Vagina (tissue), 2 donors: ENCODE measurements at regions not wholly inside any gene's neighbourhood (a gene's known extent, or its start where the extent isn't known, plus 50 kb on each side); places are given as distances from the start of the nearest gene placed in this dataset.

ENCODE experiments used
- DNase-seq, 2 donors: peaks; one replicate each; pipeline ENCODE4 v3.0.0-alpha.2; 2017; ENCODE audit errors: extremely low spot score in 2 of 2
- H3K27ac ChIP-seq: fragments of 200-600 bp; sonication (generic); one replicate; pipeline ENCODE4 v1.5.1; 2019
- H3K27me3 ChIP-seq: fragments of 200-600 bp; sonication (generic); one replicate; pipeline ENCODE4 v1.5.1; 2019
- H3K36me3 ChIP-seq, 2 donors: fragments of 200-600 bp; sonication (generic); one replicate each; pipeline ENCODE4 v1.5.1; 2017 to 2019
- H3K4me1 ChIP-seq: fragments of 200-600 bp; sonication (generic); one replicate; pipeline ENCODE4 v1.5.1; 2019
- H3K4me3 ChIP-seq, 2 donors: fragments of 200-600 bp; sonication (generic); 1 replicate in 1 of 2; 2 replicates in 1 of 2; pipeline ENCODE4 v1.5.1; 2016 to 2019
- H3K9me3 ChIP-seq: fragments of 200-600 bp; sonication (generic); one replicate; pipeline ENCODE4 v1.5.1; 2019
- POLR2A ChIP-seq, 2 donors: fragments of 450-650 bp; IDR thresholded peaks; one replicate each; pipeline ENCODE4 v1.6.1; 2017; ENCODE audit warnings: antibody characterized with exemption in 2 of 2, mild to moderate bottlenecking in 2 of 2, moderate library complexity in 2 of 2
- POLR2AphosphoS5 ChIP-seq, 2 donors: sonication (generic); formaldehyde crosslinking; IDR thresholded peaks; one replicate each; pipeline ENCODE4 v1.9.0; 2017; ENCODE audit warnings: antibody characterized with exemption in 2 of 2, mild to moderate bottlenecking in 2 of 2, low read depth in 1 of 2; ENCODE audit not compliant: insufficient read depth in 1 of 2
- intact Hi-C: fragments of 100-400 bp; cut with DNase I; formaldehyde crosslinking; loops from one replicate; pipeline ENCODE4 v1.15.1; 2023
- TF ChIP-seq, protein P1 (sequence below), 3 experiments: fragments of 450-650 bp in 2 of 3; fragments of 200-600 bp in 1 of 3; sonication (generic) in 1 of 3; IDR thresholded peaks; one replicate each; pipeline ENCODE4 v1.5.1; 2017 to 2019; ENCODE audit warnings: antibody characterized with exemption in 3 of 3, mild to moderate bottlenecking in 2 of 3, moderate library complexity in 2 of 3

GRCh38 chr13:111020021-111020420 lies 95.1 kb upstream of the ARHGEF7 start:
- intact Hi-C loops: no loop called here
- TF ChIP-seq POLR2A (IDR thresholded peaks at IDR 0.05) (no peak), POLR2AphosphoS5 (IDR thresholded peaks at IDR 0.05; ENCODE audit: insufficient read depth in 1 of 2, low read depth in 1 of 2) (no peak)
- TF ChIP-seq, protein P1, sequence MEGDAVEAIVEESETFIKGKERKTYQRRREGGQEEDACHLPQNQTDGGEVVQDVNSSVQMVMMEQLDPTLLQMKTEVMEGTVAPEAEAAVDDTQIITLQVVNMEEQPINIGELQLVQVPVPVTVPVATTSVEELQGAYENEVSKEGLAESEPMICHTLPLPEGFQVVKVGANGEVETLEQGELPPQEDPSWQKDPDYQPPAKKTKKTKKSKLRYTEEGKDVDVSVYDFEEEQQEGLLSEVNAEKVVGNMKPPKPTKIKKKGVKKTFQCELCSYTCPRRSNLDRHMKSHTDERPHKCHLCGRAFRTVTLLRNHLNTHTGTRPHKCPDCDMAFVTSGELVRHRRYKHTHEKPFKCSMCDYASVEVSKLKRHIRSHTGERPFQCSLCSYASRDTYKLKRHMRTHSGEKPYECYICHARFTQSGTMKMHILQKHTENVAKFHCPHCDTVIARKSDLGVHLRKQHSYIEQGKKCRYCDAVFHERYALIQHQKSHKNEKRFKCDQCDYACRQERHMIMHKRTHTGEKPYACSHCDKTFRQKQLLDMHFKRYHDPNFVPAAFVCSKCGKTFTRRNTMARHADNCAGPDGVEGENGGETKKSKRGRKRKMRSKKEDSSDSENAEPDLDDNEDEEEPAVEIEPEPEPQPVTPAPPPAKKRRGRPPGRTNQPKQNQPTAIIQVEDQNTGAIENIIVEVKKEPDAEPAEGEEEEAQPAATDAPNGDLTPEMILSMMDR (IDR thresholded peaks at IDR 0.05): no peak
- H3K9me3 ChIP-seq: peaks cover 8% of the 10 kb centered on the region
- no peak for DNase-seq
- no peak overlapping the region for H3K4me3 ChIP-seq
- H3K27me3 ChIP-seq: no peaks in the 10 kb centered on the region
- H3K36me3 ChIP-seq: no peaks in the 10 kb centered on the region
- no peaks in the 10 kb centered on the region for H3K4me1 ChIP-seq
- no peak overlapping the region for H3K27ac ChIP-seq

- Histone ChIP-seq H3K36me3 (no peaks in the 10 kb centered on the region), H3K27ac (no peak overlapping the region), H3K27me3 (no peaks in the 10 kb centered on the region), H3K4me3 (no peak overlapping the region), H3K4me1 (no peaks in the 10 kb centered on the region), H3K9me3 (peaks cover 8% of the 10 kb centered on the region)
- TF ChIP-seq POLR2A (IDR thresholded peaks at IDR 0.05) (no peak), POLR2AphosphoS5 (IDR thresholded peaks at IDR 0.05; ENCODE audit: insufficient read depth in 1 of 2, low read depth in 1 of 2) (no peak)
- TF ChIP-seq, protein P1 (IDR thresholded peaks at IDR 0.05): no peak
- intact Hi-C loops: no loop called here
- no peak for DNase-seq
Measured at GRCh38 chr13:111017755-111018459, 97.2 kb upstream of the ARHGEF7 start.

DNA sequence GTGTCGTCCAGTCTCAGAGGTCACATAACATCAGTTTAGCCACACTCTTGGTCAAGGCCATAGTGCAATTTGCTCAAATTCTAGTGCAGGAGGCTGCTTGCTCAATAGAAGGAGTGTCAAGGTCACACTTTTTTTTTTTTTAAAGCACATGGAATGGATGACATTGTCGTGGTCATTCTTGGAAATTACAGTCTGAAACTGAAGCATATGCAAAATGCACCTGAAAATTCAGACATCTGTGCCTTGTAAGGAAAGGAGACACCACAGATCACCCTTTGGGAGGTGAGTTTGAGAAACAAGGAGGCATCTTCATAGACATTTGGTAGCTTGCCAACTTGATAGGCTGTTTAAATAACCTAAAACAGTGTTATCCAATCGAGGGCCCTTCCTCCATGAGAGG lies 98.3 kb upstream of the ANKRD10 start:
- H3K27me3 ChIP-seq: no peaks in the 10 kb centered on the region
- H3K27ac ChIP-seq: no peak overlapping the region
- no peak for DNase-seq
- no peaks in the 10 kb centered on the region for H3K9me3 ChIP-seq
- intact Hi-C loops: loop anchor here (5.0 kb wide), 1 partner anchor 531 kb away; no protein-coding TSS in a partner anchor
- no peaks in the 10 kb centered on the region for H3K4me1 ChIP-seq
- H3K36me3 ChIP-seq: no peaks in the 10 kb centered on the region
- H3K4me3 ChIP-seq: no peak overlapping the region
- TF ChIP-seq POLR2AphosphoS5 (IDR thresholded peaks at IDR 0.05; ENCODE audit: insufficient read depth in 1 of 2, low read depth in 1 of 2): no peak
- TF ChIP-seq, protein P1 (IDR thresholded peaks at IDR 0.05): no peak

DNA sequence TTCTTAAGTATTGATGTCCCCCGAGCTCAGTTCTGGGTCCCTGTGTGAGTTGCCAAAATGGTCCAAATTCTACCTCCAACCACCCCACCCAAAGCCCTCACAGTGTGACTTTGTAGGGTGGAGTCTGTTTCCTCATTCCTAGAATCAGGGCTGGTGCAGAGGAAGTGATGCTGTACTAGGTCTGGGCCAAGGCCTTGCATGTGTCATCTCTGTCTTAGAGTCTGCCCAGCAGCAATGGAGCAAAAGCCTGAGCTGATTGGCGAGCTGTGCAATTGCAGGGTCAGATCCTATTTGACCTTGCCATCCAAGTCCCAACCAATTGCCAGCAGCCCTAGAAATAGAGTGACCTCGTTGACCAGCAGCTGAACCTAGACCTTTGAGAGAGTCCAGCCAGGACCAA lies 97.0 kb upstream of the ANKRD10 start:
- intact Hi-C loops: loop anchor here (5.0 kb wide), 1 partner anchor 530 kb away; no protein-coding TSS in a partner anchor

GRCh38 chr13:111008351-111008750 lies 93.5 kb upstream of the ANKRD10 start:
- intact Hi-C loops: no loop called here

More for the DNA sequence above, 97.0 kb upstream of the ANKRD10 start:
- no peaks in the 10 kb centered on the region for H3K27me3 ChIP-seq
- peaks cover 6% of the 10 kb centered on the region for H3K4me1 ChIP-seq
- TF ChIP-seq POLR2A (IDR thresholded peaks at IDR 0.05): no peak
- TF ChIP-seq, protein P1 (IDR thresholded peaks at IDR 0.05): no peak
- no peak for TF ChIP-seq POLR2AphosphoS5 (IDR thresholded peaks at IDR 0.05; ENCODE audit: insufficient read depth in 1 of 2, low read depth in 1 of 2)
- H3K4me3 ChIP-seq: no peak overlapping the region
- DNase-seq: no peak
- H3K36me3 ChIP-seq: no peaks in the 10 kb centered on the region
- H3K27ac ChIP-seq: no peak overlapping the region
- H3K9me3 ChIP-seq: no peaks in the 10 kb centered on the region

More at GRCh38 chr13:111008351-111008750, 93.5 kb upstream of the ANKRD10 start:
- H3K27me3 ChIP-seq: no peaks in the 10 kb centered on the region
- H3K27ac ChIP-seq: no peak overlapping the region
- no peak for DNase-seq
- TF ChIP-seq POLR2A (IDR thresholded peaks at IDR 0.05): no peak
- peaks cover 7% of the 10 kb centered on the region for H3K4me1 ChIP-seq
- no peaks in the 10 kb centered on the region for H3K9me3 ChIP-seq
- H3K36me3 ChIP-seq: no peaks in the 10 kb centered on the region
- no peak overlapping the region for H3K4me3 ChIP-seq
